ENCODE measurements at regions not wholly inside any gene's neighbourhood (a gene's known extent, or its start where the extent isn't known, plus 50 kb on each side); places are given as distances from the start of the nearest gene placed in this dataset.

DNA sequence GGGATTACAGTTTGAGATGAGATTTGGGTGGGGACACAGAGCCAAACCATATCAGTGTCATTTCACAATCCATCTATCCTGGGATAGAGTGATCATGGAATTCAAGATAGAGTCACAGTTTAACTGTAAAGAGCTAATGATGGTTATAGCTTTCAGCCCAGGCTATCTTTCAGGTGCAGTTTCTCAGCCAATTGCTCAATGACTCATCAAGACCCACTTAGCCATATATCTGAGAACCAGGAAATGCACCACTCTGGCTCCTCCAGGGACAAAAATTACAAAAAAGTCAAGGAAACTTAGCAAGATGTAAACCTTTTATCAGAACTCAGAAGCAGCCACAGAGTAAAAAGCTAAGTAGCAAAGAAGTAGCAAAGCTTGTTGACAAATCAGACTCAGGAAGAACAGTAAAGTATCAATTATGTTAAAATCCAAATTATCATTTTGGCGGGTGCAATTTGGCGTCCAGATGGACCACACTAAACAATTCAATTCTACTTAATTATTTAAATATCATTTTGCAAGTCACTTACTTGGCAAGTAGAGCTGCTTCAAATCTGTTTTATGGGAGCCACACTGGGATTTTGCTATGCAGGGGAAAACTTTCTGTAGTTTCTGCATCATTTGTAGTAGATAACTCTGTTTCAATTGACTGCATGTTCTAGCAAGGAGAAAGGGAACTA, 169.4 kb downstream of the TLE1 start:
- TF ChIP-seq, protein P1, sequence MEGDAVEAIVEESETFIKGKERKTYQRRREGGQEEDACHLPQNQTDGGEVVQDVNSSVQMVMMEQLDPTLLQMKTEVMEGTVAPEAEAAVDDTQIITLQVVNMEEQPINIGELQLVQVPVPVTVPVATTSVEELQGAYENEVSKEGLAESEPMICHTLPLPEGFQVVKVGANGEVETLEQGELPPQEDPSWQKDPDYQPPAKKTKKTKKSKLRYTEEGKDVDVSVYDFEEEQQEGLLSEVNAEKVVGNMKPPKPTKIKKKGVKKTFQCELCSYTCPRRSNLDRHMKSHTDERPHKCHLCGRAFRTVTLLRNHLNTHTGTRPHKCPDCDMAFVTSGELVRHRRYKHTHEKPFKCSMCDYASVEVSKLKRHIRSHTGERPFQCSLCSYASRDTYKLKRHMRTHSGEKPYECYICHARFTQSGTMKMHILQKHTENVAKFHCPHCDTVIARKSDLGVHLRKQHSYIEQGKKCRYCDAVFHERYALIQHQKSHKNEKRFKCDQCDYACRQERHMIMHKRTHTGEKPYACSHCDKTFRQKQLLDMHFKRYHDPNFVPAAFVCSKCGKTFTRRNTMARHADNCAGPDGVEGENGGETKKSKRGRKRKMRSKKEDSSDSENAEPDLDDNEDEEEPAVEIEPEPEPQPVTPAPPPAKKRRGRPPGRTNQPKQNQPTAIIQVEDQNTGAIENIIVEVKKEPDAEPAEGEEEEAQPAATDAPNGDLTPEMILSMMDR (IDR thresholded peaks at IDR 0.05), result no peak
- TF ChIP-seq POLR2A (IDR thresholded peaks at IDR 0.05), result no peak

All from vagina (tissue), 2 donors.